ENCODE measurements at regions not wholly inside any gene's neighbourhood (a gene's known extent, or its start where the extent isn't known, plus 50 kb on each side); places are given as distances from the start of the nearest gene placed in this dataset.

DNA sequence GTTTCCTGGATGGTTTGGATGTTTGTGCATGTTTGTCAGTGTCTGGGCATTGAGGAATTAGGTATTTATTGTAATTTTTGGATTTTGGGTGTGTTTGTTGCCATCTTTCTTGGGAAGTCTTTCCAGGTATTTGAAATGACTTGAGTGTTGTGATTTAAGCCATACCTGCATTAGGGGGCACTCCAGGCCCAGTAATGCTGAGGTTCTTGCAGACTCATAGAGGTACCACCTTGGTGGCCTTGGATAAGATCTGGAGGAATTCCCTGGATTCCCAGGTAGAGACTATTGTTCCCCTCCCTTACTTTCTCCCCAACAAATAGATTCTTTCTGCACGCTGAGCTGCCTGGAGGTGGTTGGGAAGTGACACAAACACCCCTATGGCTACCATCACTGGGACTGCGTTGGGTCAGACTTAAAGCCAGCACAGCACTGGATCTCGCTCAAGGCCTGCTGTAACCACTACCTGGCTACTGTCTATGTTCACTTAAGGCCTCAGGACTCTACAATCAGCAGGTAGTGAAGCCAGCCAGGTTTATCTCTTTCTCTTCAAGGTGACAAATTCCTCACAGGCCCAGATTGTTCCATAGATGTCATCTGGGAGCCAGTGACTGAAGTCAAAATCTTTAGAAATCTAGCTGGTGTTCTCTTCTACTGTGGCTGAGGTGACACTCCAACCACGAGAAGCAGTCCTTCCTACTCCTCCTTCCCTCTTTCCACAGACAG lies 643.6 kb downstream of the PDHA2 start:
- CTCF ChIA-PET, result no interaction called here
- H3K4me3 ChIP-seq (ENCODE audit: control extremely low read depth in 1 of 5, extremely low read depth in 1 of 5, insufficient read depth in 1 of 5, low read depth in 2 of 5, low read length in 4 of 5), result no peak overlapping the region

DNA sequence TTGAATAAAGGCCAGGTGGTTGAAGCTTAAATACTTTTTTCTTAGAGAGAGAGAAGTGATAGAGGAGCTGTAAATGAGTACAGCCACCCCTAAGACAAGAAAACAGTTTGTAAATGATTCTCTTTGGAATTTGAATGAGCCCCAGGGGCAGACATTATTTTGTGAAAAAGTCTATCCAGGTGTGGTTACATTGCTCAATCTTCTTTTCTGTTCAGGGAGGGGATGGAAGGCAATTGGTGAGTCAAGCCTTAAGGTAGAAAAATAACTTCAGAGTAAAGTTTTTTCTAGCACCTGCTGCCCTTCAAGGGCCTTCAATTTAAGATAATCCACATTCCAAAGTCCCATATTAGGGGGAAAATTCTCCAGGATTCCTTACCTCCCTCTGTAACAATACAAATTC lies 646.7 kb downstream of the PDHA2 start:
- Histone ChIP-seq H3K27ac (ENCODE audit: low read length in 2 of 2) (no peak overlapping the region), H3K9ac (ENCODE audit: low read length) (no peak overlapping the region), H4K20me1 (ENCODE audit: control insufficient read depth, insufficient read depth, low read length, poor library complexity, severe bottlenecking) (no peaks in the 10 kb centered on the region), H3K36me3 (replicated peaks in 1 of 2; ENCODE audit: control extremely low read depth in 1 of 2, control insufficient read depth in 1 of 2, extremely low read depth in 1 of 2, insufficient read depth in 2 of 2, low read length in 1 of 2) (no peaks in the 10 kb centered on the region), H3K4me2 (replicated peaks; ENCODE audit: low read depth, low read length, poor library complexity, severe bottlenecking) (no peak overlapping the region), H3K4me1 (ENCODE audit: control insufficient read depth in 2 of 2, insufficient read depth in 2 of 2, low read length in 2 of 2) (no peaks in the 10 kb centered on the region), H3K9me3 (ENCODE audit: control extremely low read depth in 1 of 3, control insufficient read depth in 2 of 3, insufficient read depth in 1 of 3, low read length in 2 of 3) (peaks cover 0 to 7% (median 0%) of the 10 kb centered on the region in 3 donors), H2AFZ (ENCODE audit: insufficient read depth, low read depth, low read length, poor library complexity, severe bottlenecking) (no peak overlapping the region), H3K27me3 (replicated peaks in 1 of 4; ENCODE audit: control extremely low read depth in 1 of 4, control insufficient read depth in 3 of 4, insufficient read depth in 4 of 4, low read length in 3 of 4) (no peaks in the 10 kb centered on the region), H3K79me2 (ENCODE audit: control insufficient read depth, insufficient read depth, low read length) (no peaks in the 10 kb centered on the region), H3K4me3 (ENCODE audit: control extremely low read depth in 1 of 5, extremely low read depth in 1 of 5, insufficient read depth in 1 of 5, low read depth in 2 of 5, low read length in 4 of 5) (no peak overlapping the region)
- POLR2A ChIA-PET, result no interaction called here
- H3K9me3 Mint-ChIP-seq (ENCODE audit: insufficient read depth), result no peaks in the 10 kb centered on the region
- H3K4me3 Mint-ChIP-seq, result no peak overlapping the region
- no peak for DNase-seq
- TF ChIP-seq EZH2 (IDR thresholded peaks at IDR 0.05; ENCODE audit: borderline replicate concordance, insufficient read depth, low read depth, low read length, poor library complexity, severe bottlenecking), result no peak
- TF ChIP-seq, protein P1, sequence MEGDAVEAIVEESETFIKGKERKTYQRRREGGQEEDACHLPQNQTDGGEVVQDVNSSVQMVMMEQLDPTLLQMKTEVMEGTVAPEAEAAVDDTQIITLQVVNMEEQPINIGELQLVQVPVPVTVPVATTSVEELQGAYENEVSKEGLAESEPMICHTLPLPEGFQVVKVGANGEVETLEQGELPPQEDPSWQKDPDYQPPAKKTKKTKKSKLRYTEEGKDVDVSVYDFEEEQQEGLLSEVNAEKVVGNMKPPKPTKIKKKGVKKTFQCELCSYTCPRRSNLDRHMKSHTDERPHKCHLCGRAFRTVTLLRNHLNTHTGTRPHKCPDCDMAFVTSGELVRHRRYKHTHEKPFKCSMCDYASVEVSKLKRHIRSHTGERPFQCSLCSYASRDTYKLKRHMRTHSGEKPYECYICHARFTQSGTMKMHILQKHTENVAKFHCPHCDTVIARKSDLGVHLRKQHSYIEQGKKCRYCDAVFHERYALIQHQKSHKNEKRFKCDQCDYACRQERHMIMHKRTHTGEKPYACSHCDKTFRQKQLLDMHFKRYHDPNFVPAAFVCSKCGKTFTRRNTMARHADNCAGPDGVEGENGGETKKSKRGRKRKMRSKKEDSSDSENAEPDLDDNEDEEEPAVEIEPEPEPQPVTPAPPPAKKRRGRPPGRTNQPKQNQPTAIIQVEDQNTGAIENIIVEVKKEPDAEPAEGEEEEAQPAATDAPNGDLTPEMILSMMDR (IDR thresholded peaks at IDR 0.05), result no peak
- intact Hi-C loops (cut with micrococcal nuclease), result no loop called here
- no peaks in the 10 kb centered on the region for H3K27me3 Mint-ChIP-seq
- no peaks in the 10 kb centered on the region for H3K4me1 Mint-ChIP-seq
- CTCF ChIA-PET, result no interaction called here
- H3K27ac Mint-ChIP-seq, result no peak overlapping the region
- ATAC-seq (ENCODE audit: low read depth), result no peak

More for the DNA sequence above, 643.6 kb downstream of the PDHA2 start:
- Mint-ChIP-seq H3K4me1 (no peaks in the 10 kb centered on the region), H3K27ac (no peak overlapping the region), H3K27me3 (no peaks in the 10 kb centered on the region), H3K9me3 (ENCODE audit: insufficient read depth) (no peaks in the 10 kb centered on the region), H3K4me3 (no peak overlapping the region)
- H2AFZ ChIP-seq (ENCODE audit: insufficient read depth, low read depth, low read length, poor library complexity, severe bottlenecking), result no peak overlapping the region
- intact Hi-C loops (cut with micrococcal nuclease), result no loop called here
- WGBS (ENCODE audit: insufficient coverage), result 79% methylated on average over 4 of the region's 4 CpGs
- H3K79me2 ChIP-seq (ENCODE audit: control insufficient read depth, insufficient read depth, low read length), result no peaks in the 10 kb centered on the region
- H3K9me3 ChIP-seq (ENCODE audit: control extremely low read depth in 1 of 3, control insufficient read depth in 2 of 3, insufficient read depth in 1 of 3, low read length in 2 of 3), result peaks cover 0 to 12% (median 0%) of the 10 kb centered on the region in 3 donors
- no peak overlapping the region for H3K4me2 ChIP-seq (replicated peaks; ENCODE audit: low read depth, low read length, poor library complexity, severe bottlenecking)
- H4K20me1 ChIP-seq (ENCODE audit: control insufficient read depth, insufficient read depth, low read length, poor library complexity, severe bottlenecking), result no peaks in the 10 kb centered on the region
- ATAC-seq (ENCODE audit: low read depth) (no peak), DNase-seq (no peak)
- no peaks in the 10 kb centered on the region for H3K27me3 ChIP-seq (replicated peaks in 1 of 4; ENCODE audit: control extremely low read depth in 1 of 4, control insufficient read depth in 3 of 4, insufficient read depth in 4 of 4, low read length in 3 of 4)
- no peaks in the 10 kb centered on the region for H3K4me1 ChIP-seq (ENCODE audit: control insufficient read depth in 2 of 2, insufficient read depth in 2 of 2, low read length in 2 of 2)
- TF ChIP-seq EZH2 (IDR thresholded peaks at IDR 0.05; ENCODE audit: borderline replicate concordance, insufficient read depth, low read depth, low read length, poor library complexity, severe bottlenecking), result no peak
- TF ChIP-seq, protein P1 (IDR thresholded peaks at IDR 0.05), result no peak
- no peak overlapping the region for H3K27ac ChIP-seq (ENCODE audit: low read length in 2 of 2)
- no peak overlapping the region for H3K9ac ChIP-seq (ENCODE audit: low read length)
- H3K36me3 ChIP-seq (replicated peaks in 1 of 2; ENCODE audit: control extremely low read depth in 1 of 2, control insufficient read depth in 1 of 2, extremely low read depth in 1 of 2, insufficient read depth in 2 of 2, low read length in 1 of 2), result no peaks in the 10 kb centered on the region
- POLR2A ChIA-PET, result no interaction called here
